Parathyroid adenoma (tissue), 2 donors: ENCODE measurements at regions not wholly inside any gene's neighbourhood (a gene's known extent, or its start where the extent isn't known, plus 50 kb on each side); places are given as distances from the start of the nearest gene placed in this dataset.

Experiments used
- H2AFZ ChIP-seq: fragments of 300-600 bp; sonication (generic); one replicate; pipeline ENCODE4 v1.7.0; 2017; ENCODE audit warnings: antibody characterized with exemption, mild to moderate bottlenecking
- H3K27ac ChIP-seq: fragments of 300-600 bp; sonication (generic); one replicate; pipeline ENCODE4 v1.7.0; 2017
- H3K27me3 ChIP-seq: fragments of 300-600 bp; sonication (generic); one replicate; pipeline ENCODE4 v1.7.0; 2017; ENCODE audit warnings: low read length; ENCODE audit not compliant: control insufficient read depth, insufficient read depth
- H3K36me3 ChIP-seq: fragments of 300-600 bp; sonication (generic); one replicate; pipeline ENCODE4 v1.7.0; 2017; ENCODE audit warnings: low read length; ENCODE audit not compliant: control insufficient read depth, insufficient read depth
- H3K4me1 ChIP-seq: fragments of 300-600 bp; sonication (generic); one replicate; pipeline ENCODE4 v1.7.0; 2017; ENCODE audit warnings: control low read depth
- H3K4me2 ChIP-seq: fragments of 300-600 bp; sonication (generic); one replicate; pipeline ENCODE4 v1.7.0; 2017; ENCODE audit warnings: low read length
- H3K4me3 ChIP-seq: fragments of 300-600 bp; sonication (generic); one replicate; pipeline ENCODE4 v1.7.0; 2017; ENCODE audit warnings: low read depth, low read length
- H3K79me2 ChIP-seq: fragments of 300-600 bp; sonication (generic); one replicate; pipeline ENCODE4 v1.7.0; 2017; ENCODE audit warnings: control low read depth
- H3K9ac ChIP-seq: fragments of 300-600 bp; sonication (generic); one replicate; pipeline ENCODE4 v1.7.0; 2017; ENCODE audit warnings: mild to moderate bottlenecking
- H3K9me3 ChIP-seq: fragments of 300-600 bp; sonication (generic); one replicate; pipeline ENCODE4 v1.7.0; 2017; ENCODE audit warnings: low read length; ENCODE audit not compliant: control insufficient read depth
- CTCF ChIP-seq: fragments of 300-600 bp; sonication (generic); IDR thresholded peaks from one replicate; pipeline ENCODE4 v1.7.0; 2017; ENCODE audit warnings: antibody characterized with exemption, mild to moderate bottlenecking
- donor health status: primary hyperparathyroidism.

- H3K79me2 ChIP-seq, result no peaks in the 10 kb centered on the region
- H2AFZ ChIP-seq, result no peak overlapping the region
- no peak for TF ChIP-seq CTCF
- no peaks in the 10 kb centered on the region for H3K27me3 ChIP-seq
- no peak overlapping the region for H3K27ac ChIP-seq
- H3K9ac ChIP-seq, result no peak overlapping the region
- no peak overlapping the region for H3K4me2 ChIP-seq
- no peaks in the 10 kb centered on the region for H3K36me3 ChIP-seq
- H3K4me3 ChIP-seq, result no peak overlapping the region
- no peaks in the 10 kb centered on the region for H3K4me1 ChIP-seq
- no peaks in the 10 kb centered on the region for H3K9me3 ChIP-seq
Observed at GRCh38 chr3:111326144-111326995, 215.6 kb upstream of the CD96 start.

- no peak overlapping the region for H3K9ac ChIP-seq
- no peak for TF ChIP-seq CTCF
Observed at GRCh38 chr3:111331306-111331705, 210.7 kb upstream of the CD96 start.

GRCh38 chr3:111331912-111332311, 210.1 kb upstream of the CD96 start:
- no peaks in the 10 kb centered on the region for H3K27me3 ChIP-seq
- no peak overlapping the region for H2AFZ ChIP-seq
- no peak overlapping the region for H3K27ac ChIP-seq
- H3K4me2 ChIP-seq, result no peak overlapping the region
- no peak overlapping the region for H3K4me3 ChIP-seq
- no peaks in the 10 kb centered on the region for H3K79me2 ChIP-seq
- no peaks in the 10 kb centered on the region for H3K4me1 ChIP-seq
- no peak overlapping the region for H3K9ac ChIP-seq
- H3K9me3 ChIP-seq, result no peaks in the 10 kb centered on the region
- no peaks in the 10 kb centered on the region for H3K36me3 ChIP-seq
- no peak for TF ChIP-seq CTCF

More at GRCh38 chr3:111331306-111331705, 210.7 kb upstream of the CD96 start:
- no peak overlapping the region for H3K4me2 ChIP-seq
- no peaks in the 10 kb centered on the region for H3K9me3 ChIP-seq
- H2AFZ ChIP-seq, result no peak overlapping the region
- H3K27ac ChIP-seq, result no peak overlapping the region
- no peaks in the 10 kb centered on the region for H3K79me2 ChIP-seq
- H3K27me3 ChIP-seq, result no peaks in the 10 kb centered on the region
- no peaks in the 10 kb centered on the region for H3K36me3 ChIP-seq
- H3K4me1 ChIP-seq, result no peaks in the 10 kb centered on the region
- H3K4me3 ChIP-seq, result no peak overlapping the region

- no peaks in the 10 kb centered on the region for H3K79me2 ChIP-seq
- no peaks in the 10 kb centered on the region for H3K4me1 ChIP-seq
- H3K27ac ChIP-seq, result no peak overlapping the region
- H3K9ac ChIP-seq, result no peak overlapping the region
- H3K36me3 ChIP-seq, result no peaks in the 10 kb centered on the region
- no peak overlapping the region for H3K4me2 ChIP-seq
- no peaks in the 10 kb centered on the region for H3K9me3 ChIP-seq
- no peak overlapping the region for H3K4me3 ChIP-seq
- no peak overlapping the region for H2AFZ ChIP-seq
- H3K27me3 ChIP-seq, result no peaks in the 10 kb centered on the region
- TF ChIP-seq CTCF, result no peak
Observed at GRCh38 chr3:111332488-111333080, 209.4 kb upstream of the CD96 start.
